Muscle layer of duodenum (tissue), 2 donors: ENCODE measurements at regions not wholly inside any gene's neighbourhood (a gene's known extent, or its start where the extent isn't known, plus 50 kb on each side); places are given as distances from the start of the nearest gene placed in this dataset.

ENCODE experiments used
- H3K27ac ChIP-seq: one replicate; pipeline ENCODE4 v1.7.0; 2013; ENCODE audit warnings: mild to moderate bottlenecking, low read length
- H3K27me3 ChIP-seq: one replicate; pipeline ENCODE4 v1.7.0; 2013; ENCODE audit warnings: low read depth, mild to moderate bottlenecking, control low read depth, low read length
- H3K36me3 ChIP-seq, 2 donors: one replicate each; pipeline ENCODE4 v1.7.0; 2013; ENCODE audit warnings: low read length in 2 of 2, control low read depth in 1 of 2, mild to moderate bottlenecking in 1 of 2; ENCODE audit not compliant: insufficient read depth in 2 of 2, control insufficient read depth in 1 of 2
- H3K4me1 ChIP-seq, 2 donors: one replicate each; pipeline ENCODE4 v1.7.0; 2013; ENCODE audit warnings: low read length in 2 of 2, mild to moderate bottlenecking in 2 of 2, control low read depth in 1 of 2, moderate library complexity in 1 of 2; ENCODE audit not compliant: insufficient read depth in 2 of 2, control insufficient read depth in 1 of 2
- H3K4me3 ChIP-seq, 2 donors: one replicate each; pipeline ENCODE4 v1.7.0; 2013; ENCODE audit warnings: low read length in 2 of 2, low read depth in 1 of 2, mild to moderate bottlenecking in 1 of 2
- H3K9me3 ChIP-seq, 2 donors: one replicate each; pipeline ENCODE4 v1.7.0; 2013; ENCODE audit warnings: low read length in 2 of 2, control low read depth in 1 of 2, mild to moderate bottlenecking in 1 of 2; ENCODE audit not compliant: control insufficient read depth in 1 of 2
- donor health status: healthy.

DNA sequence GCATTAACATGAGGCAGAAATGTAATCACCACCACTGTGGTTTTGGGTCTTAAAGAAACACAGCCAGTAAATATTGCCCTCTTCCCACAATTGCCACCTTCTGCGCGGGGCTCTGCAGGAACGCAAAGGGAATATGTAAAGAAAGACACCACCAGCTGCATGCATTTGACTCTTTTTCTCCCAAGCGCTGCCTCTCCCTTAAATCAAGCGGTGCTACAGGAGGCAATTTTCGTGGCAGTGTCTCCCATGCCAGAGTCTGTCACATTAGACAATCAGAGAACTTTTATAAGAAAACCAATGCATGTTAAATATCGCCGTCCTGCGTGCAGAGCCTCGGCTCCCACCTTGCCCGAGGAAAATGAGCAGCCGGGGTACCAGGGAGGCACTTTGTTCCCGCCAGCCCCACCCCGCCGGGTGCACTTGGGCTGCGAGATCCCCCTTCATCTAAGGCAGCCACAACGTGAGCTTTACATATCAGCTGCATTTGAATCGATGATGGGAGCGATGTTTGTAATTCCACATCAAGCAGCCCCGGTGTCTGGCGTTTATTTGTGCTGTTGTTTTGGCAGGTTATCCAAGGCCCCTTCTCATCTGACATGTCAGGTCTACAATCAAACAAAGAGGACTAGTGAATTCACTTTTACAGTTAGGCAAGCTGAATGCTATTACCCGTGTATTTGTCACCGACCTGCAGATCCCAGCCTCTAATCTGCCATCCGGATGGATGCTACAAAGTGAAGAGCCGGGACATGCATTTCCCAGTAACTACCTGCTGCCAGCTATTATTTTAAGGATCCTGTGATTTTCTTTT, 72.3 kb upstream of the MGMT start:
- H3K27me3 ChIP-seq = no peaks in the 10 kb centered on the region
- H3K4me3 ChIP-seq = no peak overlapping the region
- H3K27ac ChIP-seq = no peak overlapping the region
- no peaks in the 10 kb centered on the region for H3K9me3 ChIP-seq
- H3K36me3 ChIP-seq = no peaks in the 10 kb centered on the region
- H3K4me1 ChIP-seq = peaks cover 0 to 6% of the 10 kb centered on the region in 2 donors

DNA sequence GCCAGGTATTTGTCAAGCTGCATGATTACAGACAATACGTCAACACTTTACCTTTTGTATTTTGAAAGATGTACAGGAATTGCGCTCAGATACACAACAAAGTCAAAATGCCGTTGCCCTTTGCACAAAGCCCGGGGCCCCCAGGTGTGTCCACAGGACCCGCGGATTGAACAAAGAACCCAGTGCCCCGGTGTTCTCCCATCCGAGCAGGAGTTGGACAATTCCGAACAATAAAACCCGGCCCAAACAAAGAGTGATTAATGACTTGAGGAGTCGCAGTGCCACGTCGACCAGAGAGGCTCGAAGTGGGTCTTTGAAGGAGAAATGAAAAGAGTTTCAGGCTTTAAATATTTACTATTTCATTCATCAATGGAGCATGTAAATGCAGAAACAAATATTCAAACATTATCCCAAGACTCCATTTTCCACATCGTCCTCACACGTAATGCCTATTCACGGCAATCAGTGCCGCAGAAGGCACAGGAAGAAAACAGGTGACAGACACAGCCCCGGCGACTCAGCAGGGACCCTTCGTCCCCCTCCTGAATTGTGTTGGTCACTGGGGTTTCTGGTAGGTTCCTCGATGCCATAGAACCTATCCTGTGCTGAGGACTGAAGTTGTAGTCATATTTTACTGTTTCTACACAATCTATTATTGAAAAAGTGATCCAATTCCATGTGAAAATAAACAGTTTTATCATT, 70.9 kb upstream of the MGMT start:
- no peaks in the 10 kb centered on the region for H3K27me3 ChIP-seq
- no peak overlapping the region for H3K27ac ChIP-seq
- no peaks in the 10 kb centered on the region for H3K36me3 ChIP-seq
- peaks cover 0 to 6% of the 10 kb centered on the region in 2 donors for H3K4me1 ChIP-seq
- no peak overlapping the region for H3K4me3 ChIP-seq
- no peaks in the 10 kb centered on the region for H3K9me3 ChIP-seq

DNA sequence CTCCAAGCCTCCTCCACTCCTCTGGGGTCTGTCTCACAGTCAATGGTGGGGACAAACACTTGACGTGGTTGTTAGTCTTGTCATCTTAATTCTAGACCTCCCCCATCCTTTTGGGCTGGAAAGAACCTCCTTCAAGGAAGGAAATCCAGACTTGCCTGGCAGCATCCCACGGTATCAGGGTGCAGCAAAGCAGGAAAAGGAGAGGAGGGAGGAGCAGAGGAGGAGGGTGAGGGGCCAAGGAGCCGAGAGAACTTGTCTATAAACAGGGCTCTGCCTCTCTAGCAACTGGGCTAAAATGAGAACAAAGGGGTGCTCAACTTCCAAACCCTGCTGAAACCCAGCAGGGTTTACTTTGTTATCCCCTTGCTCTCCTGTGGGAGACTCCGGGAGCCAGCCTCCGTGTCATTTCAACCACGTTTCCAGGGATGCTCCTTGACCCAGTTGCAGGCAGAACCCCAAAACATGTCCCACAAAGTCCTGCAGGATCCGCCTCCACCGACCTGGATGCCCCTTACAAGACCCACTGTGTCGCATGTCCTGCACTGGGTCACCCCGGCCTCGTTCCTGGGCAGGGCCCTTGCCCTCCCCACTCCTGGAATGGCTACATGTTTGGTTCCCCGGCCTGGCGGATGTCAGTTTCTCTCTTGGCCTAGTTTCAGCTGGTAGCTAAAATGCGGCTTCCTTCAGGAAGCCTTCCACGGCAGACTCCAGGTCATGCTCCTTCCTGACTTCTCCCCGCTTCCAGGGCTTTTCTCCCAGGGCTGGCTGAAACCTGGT, 69.7 kb upstream of the MGMT start:
- Histone ChIP-seq H3K4me3 (no peak overlapping the region), H3K27ac (no peak overlapping the region)

DNA sequence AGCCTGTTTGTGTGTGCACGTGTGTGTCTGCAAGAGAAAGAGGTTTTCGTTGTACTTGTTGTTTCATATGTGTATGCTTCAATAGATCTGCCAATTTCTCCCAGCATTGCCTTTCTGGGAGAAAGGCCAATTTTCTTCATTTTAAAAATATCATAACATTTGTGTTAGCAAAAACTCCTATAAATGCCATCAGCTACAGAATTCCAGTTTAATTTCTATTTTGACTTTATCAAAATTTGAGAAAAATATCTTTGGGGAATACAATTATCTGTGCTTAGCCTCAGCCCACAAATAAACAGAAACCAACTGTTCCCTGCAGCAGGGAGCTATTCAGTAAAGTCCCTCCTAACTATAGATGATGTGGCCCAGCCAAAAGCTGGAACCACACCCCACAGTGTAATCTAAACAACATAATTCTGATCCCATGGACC, 68.3 kb upstream of the MGMT start:
- Histone ChIP-seq H3K9me3 (no peaks in the 10 kb centered on the region), H3K4me3 (no peak overlapping the region), H3K36me3 (no peaks in the 10 kb centered on the region), H3K27ac (no peak overlapping the region), H3K4me1 (peaks cover 0 to 6% of the 10 kb centered on the region in 2 donors), H3K27me3 (no peaks in the 10 kb centered on the region)

More for the DNA sequence above, 69.7 kb upstream of the MGMT start:
- no peaks in the 10 kb centered on the region for H3K27me3 ChIP-seq
- H3K36me3 ChIP-seq = no peaks in the 10 kb centered on the region
- H3K4me1 ChIP-seq = peaks cover 0 to 6% of the 10 kb centered on the region in 2 donors
- H3K9me3 ChIP-seq = no peaks in the 10 kb centered on the region

DNA sequence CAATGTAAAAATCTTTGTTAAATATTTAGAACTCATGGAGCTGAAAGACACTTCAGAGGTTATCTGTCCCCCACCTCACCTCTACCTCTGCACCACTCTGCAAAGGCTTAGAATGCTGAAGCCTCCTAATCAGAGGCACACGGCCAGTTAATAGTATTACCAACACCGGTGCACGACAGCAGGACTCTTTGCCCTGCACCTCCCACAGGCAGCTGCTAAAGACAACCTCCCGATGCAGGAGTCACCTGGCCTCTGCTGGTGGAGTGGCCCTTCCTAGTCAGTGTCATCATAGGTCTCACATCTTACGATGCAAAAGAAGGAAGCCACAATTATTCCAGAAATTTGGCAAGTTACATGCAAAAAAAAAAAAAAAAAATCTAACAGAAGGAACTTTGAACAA, 66.6 kb upstream of the MGMT start:
- Histone ChIP-seq H3K27me3 (no peaks in the 10 kb centered on the region), H3K36me3 (no peaks in the 10 kb centered on the region), H3K4me3 (no peak overlapping the region), H3K9me3 (no peaks in the 10 kb centered on the region), H3K27ac (no peak overlapping the region), H3K4me1 (peaks cover 0 to 6% of the 10 kb centered on the region in 2 donors)

DNA sequence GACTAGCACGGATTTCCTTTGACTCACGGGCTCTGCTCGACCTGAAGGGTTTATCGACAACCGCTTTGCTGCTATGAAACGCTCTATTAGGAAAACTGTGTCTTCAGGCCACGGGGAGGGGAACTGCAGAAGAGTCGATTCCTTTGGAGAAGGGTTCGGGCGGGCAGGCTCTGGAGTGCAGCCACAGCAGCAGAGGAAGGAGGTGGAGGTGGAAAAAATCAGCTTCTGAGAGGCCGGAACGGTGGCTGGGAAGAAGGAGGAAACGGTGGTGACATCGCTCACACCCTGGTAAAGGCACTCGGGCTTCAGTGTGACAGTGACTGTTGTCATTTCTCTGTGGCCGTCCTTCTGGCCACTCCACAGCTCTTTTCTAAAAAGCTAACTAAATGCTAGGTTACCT, 64.6 kb upstream of the MGMT start:
- no peaks in the 10 kb centered on the region for H3K27me3 ChIP-seq
- H3K36me3 ChIP-seq = no peaks in the 10 kb centered on the region
- H3K9me3 ChIP-seq = no peaks in the 10 kb centered on the region
- H3K27ac ChIP-seq = no peak overlapping the region
- H3K4me1 ChIP-seq = peaks cover 0 to 3% of the 10 kb centered on the region in 2 donors
- no peak overlapping the region for H3K4me3 ChIP-seq

DNA sequence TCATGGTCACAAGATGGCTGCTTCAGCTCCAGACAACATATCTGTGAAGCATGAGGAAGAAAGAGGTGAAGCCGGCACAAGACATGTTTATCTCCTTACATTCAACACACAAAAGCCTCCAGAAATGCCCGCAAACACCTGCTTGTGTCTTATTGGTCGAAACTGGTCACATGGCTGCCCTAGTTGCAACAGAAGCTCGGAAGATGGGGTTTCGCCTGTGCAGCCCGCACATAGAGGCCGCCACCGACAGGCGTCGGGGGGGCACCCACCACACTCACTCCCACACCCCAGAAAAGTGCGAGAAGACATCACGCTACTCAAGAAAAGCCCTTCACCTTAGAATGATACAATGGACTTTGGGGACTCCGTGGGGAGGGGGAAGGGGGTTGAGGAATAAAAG, 63.0 kb upstream of the MGMT start:
- Histone ChIP-seq H3K4me3 (no peak overlapping the region), H3K4me1 (no peaks in the 10 kb centered on the region), H3K9me3 (no peaks in the 10 kb centered on the region), H3K36me3 (no peaks in the 10 kb centered on the region), H3K27me3 (no peaks in the 10 kb centered on the region), H3K27ac (no peak overlapping the region)

DNA sequence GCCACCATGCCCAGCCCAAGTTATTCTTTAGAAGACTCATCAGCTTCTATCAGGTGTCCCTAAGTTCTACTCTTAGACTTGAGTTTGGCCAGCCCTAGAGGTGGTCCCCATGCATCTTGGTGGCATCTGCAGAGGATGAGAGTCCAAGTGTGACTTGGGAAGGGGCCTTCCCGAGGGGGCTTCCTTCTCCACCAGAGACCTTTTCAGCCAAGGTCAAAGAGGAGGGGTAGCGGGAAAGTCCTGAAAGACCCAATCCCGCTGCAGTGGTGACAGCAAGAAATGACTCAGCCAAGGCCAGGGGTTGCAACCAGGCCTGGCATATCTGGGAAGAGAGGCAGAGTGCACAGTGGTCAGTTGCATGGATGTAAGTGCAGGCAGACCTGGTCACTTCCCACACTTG, 61.7 kb upstream of the MGMT start:
- no peaks in the 10 kb centered on the region for H3K27me3 ChIP-seq

DNA sequence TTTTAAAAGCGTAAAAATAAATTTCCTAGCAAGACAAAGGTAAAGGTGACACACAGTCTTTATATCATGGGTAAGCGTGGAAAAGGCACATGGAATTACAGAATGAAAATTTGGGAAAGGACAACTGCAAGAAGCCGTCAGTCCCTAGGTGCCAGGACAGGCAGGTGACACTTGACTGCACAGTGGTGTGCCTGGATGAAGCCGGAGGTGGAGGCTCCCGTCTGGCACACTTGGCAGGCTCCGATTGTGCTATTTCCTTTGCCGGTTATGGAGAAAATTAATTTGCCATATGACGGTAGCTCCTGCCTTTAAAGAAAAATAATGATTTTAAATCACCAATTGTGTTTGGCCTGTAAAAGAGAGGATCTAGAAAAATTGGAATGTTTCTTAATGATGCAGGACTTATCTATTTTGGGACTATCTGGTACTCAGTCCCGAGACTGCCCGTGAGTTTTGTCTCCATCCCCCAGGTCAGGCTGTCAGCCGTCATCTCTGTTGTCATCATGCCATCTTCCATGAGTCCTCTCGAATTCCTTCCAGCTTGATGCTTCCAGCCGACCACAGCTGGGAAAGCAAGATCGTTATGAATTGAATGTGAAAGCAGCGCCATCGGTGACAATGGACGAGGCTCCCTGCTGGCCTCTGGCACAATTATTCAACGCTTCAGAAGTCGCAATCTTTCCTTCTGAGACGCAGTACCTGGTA, 56.2 kb upstream of the MGMT start:
- Histone ChIP-seq H3K4me1 (no peaks in the 10 kb centered on the region), H3K9me3 (no peaks in the 10 kb centered on the region), H3K4me3 (no peak overlapping the region), H3K27ac (no peak overlapping the region), H3K36me3 (no peaks in the 10 kb centered on the region), H3K27me3 (no peaks in the 10 kb centered on the region)

More for the DNA sequence above, 61.7 kb upstream of the MGMT start:
- Histone ChIP-seq H3K9me3 (no peaks in the 10 kb centered on the region), H3K4me3 (no peak overlapping the region), H3K27ac (no peak overlapping the region), H3K36me3 (no peaks in the 10 kb centered on the region), H3K4me1 (no peaks in the 10 kb centered on the region)

DNA sequence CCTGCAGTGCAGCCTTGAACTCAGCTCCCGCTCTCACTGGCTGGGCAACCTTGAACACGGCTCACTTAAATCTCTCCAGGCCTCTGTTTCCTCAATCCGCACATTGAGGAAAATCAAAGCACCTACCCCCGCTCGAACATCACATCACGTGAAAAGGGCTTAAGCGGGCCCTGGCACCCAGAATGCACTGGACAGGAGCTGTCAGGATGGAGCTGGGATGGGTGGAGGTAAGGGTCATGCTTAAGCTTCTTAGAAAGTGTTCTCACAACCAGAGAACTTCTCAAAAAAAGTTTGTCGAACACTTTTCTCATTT, 55.7 kb upstream of the MGMT start:
- no peak overlapping the region for H3K27ac ChIP-seq

DNA sequence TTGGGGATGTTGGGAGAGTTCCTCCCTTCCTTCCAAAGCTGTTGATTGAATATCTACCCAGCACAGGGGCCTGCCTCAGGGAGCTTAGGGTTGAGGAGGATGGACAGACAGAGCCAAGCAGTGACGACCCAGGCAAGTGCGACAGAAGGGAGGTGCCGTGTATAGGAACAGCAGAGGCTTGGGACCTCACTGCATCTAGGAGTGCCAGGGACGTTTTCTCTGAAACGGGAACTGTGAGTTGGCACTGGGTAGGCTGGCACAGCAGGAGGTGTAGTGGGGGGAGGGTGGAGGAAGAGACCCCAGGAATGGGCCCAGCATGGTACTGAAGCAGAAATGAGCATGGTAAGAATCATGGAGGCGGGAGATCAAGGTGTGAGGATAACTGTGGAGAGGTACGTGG, 55.3 kb upstream of the MGMT start:
- no peaks in the 10 kb centered on the region for H3K27me3 ChIP-seq

More for the DNA sequence above, 55.7 kb upstream of the MGMT start:
- no peaks in the 10 kb centered on the region for H3K36me3 ChIP-seq
- no peaks in the 10 kb centered on the region for H3K27me3 ChIP-seq
- H3K9me3 ChIP-seq = no peaks in the 10 kb centered on the region
- H3K4me1 ChIP-seq = no peaks in the 10 kb centered on the region
- no peak overlapping the region for H3K4me3 ChIP-seq

More for the DNA sequence above, 55.3 kb upstream of the MGMT start:
- Histone ChIP-seq H3K4me1 (no peaks in the 10 kb centered on the region), H3K36me3 (no peaks in the 10 kb centered on the region), H3K9me3 (no peaks in the 10 kb centered on the region), H3K4me3 (no peak overlapping the region), H3K27ac (no peak overlapping the region)
